ENCODE measurements at regions not wholly inside any gene's neighbourhood (a gene's known extent, or its start where the extent isn't known, plus 50 kb on each side); places are given as distances from the start of the nearest gene placed in this dataset.
"Not testable (repeated sequence)": the region's sequence is repeated elsewhere in the genome, so short reads cannot be mapped to it uniquely, and the experiment has no call there.

DNA sequence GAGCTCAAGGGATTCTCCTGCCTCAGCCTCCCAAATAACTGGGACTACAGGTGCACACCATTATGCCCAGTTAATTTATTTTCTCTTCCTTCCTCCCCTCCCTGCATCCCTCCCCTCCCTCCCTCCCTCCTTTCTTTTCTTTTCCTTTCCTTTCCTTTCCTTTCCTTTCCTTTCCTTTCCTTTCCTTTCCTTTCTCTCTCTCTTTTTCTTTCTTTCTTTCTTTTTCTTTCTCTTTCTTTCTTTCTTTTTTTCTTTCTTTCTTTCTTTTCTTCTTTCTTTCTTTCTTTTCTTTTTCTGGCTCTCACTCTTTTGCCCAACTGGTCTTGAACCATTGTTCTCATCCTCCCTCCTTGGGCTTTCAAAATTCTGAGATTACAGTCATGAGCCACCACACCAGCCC is 873.0 kb upstream of the KLHL1 start:
- DNase-seq = not testable (repeated sequence)

GRCh38 chr13:70969321-70969720 is 861.1 kb upstream of the KLHL1 start:
- DNase-seq = no peak

GRCh38 chr13:70967564-70967963 is 859.3 kb upstream of the KLHL1 start:
- DNase-seq = no peak

DNA sequence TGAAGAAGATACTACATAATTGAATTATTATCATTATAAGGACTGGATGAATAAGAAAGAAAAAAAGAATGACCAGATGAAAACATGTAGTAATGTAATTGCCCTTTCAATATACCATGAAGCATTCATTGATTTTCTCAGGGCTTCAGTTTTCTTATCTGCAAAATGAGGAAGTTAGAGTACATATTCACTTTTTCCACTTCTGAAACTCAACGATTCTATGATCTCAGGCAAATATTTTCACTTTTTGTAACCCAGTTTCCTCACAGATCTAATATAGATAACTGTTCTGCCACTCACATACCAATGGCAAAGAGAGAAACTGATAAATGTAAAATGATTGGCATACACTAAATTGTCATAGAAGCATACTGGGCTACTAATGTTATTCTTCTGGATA is 856.6 kb upstream of the KLHL1 start:
- peak in 1 of 3 donors; percentile 0 for DNase-seq

GRCh38 chr13:70964124-70964523 is 855.9 kb upstream of the KLHL1 start:
- DNase-seq = no peak

- DNase-seq = peak; percentile 40 to 47 (median 45)
Observed at GRCh38 chr13:70960841-70961443, 852.7 kb upstream of the KLHL1 start.

GRCh38 chr13:70959035-70959775 is 851.0 kb upstream of the KLHL1 start:
- no peak for DNase-seq

- DNase-seq = no peak
Observed at GRCh38 chr13:70955887-70956286, 847.6 kb upstream of the KLHL1 start.

DNA sequence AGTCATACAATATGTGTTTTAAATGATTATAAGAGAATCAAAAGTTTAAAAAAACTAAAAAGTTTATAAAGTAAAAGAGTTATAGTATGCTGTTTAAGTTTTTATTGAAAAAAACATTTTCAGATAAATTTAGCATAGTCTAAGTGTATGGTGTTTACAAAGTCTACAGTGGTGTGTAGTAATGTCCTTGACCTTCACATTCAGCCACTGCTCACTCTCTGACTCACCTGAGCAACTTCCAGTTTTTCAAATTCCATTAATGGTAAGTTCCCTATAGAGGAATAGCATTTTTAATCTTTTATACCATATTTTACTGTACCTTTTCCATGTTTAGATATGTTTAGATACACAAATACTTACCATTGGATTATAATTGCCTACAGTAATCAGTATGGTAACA is 842.4 kb upstream of the KLHL1 start:
- DNase-seq = no peak

- no peak for DNase-seq
Observed at GRCh38 chr13:70945506-70945905, 837.3 kb upstream of the KLHL1 start.

DNA sequence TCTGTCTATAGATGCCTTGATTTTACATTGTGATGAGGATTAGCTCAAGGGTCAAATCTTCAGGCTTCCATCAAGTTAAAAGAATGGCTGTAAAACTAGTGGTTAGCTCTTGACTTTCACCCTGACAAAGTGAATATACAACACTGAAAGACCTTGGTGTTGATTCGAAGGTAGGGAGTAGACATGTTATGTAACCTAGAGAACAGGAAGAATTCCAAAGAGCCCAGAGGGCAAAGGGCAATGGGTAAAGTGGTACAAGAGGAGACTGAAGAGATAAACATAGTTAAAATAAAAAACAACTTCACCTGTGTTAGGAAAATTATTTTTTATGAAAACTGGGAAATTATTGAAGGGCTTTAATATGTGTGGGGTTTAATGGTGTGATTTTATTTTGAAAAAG is 833.2 kb upstream of the KLHL1 start:
- no peak for DNase-seq

GRCh38 chr13:70938462-70938861 is 830.2 kb upstream of the KLHL1 start:
- DNase-seq = no peak

DNA sequence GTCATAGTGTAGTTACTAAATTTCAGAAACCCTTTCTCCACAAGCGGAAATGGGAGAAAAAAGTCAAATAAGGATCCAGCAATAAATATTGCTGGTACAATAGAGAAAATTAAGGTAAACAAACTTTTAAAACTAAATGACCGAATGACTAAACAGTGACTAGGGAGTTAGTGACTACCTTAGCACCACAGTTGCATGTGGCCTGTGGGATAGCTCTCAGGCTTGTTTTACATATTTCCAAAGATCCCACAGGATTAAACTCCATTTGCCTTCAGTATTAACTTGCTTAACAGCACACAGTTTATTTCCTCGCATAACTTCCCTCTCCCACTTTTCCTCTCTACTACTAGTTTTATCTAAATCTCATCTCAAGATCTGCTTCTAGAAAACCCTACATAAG is 824.3 kb upstream of the KLHL1 start:
- no peak for DNase-seq

DNA sequence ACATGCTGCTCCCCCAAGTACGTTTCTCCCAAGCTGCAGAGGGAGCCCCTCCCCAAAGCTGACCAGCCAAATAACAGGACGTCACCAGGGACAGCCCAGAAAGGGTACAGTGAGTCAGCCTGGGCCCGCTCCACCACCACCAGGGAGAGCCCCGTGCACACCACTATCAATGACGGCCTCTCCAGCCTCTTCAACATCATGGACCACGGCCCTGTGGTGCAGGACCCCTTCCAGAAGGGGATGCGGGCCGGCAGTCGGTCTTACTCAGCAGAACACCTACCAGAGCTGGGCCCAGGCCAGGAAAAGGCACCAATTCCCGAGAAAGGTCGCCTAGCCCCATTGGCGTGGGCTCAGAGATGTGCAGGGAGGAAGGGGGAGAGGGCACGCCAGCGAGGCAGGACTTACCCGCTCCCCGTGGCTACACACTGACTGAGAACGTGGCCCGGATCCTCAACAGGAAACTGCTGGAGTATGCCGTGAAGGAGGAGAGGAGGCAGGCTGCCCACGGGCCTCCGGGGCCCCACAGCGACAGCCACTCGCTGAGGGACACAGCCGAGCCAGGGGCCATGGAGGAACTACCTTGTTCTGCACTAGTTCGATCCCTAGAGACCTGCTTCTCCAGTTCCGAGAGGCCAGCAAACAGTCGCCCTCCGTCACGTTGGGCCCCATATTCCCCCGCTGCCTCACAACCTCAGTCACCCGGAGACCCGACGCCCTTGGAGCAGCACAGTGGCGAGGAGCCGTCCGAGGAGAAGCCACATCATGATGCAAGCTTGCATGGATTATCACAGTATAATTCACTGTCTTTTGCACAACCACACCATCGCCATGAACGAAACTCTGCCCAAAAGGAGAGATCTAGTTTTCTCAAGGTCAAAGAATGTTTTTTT is 815.9 kb upstream of the KLHL1 start:
- DNase-seq = no peak

DNA sequence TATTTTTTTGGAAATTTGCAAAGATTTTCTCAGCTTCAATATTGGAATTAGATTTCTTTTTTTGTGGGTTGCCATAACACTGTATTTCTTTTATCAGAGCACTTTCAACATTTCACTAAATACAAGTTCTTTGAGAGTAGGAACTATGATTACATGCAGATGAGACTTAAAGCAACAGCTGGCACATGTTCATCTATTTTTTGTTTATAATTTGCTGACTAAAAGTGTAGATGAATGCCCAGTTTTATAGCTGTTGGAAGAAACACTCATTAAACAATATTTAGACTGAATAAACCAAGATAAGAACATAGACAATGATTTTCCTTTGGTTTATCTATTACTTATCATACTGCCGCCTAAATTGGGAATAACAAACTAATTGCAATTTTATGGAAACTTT is 803.0 kb upstream of the KLHL1 start:
- DNase-seq = no peak

DNA sequence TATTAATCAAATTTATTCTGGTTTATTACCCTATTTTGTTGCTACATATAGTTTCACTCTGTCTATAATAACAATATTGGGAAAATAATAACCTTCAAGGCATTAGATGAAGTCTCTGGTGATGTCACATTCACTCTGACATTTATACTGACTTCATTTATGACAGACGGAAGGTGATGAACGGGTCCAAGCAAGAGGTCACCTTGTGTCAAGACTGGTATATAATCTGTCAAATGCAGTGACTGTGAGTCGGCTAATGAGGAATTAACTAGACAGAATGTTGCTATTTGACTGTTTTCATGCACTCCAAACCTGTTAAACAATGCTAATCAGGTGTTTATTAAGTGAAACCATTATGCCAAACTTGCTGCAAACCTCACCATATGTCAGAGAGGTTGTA is 800.5 kb upstream of the KLHL1 start:
- DNase-seq = no peak

GRCh38 chr13:70905035-70905434 is 796.8 kb upstream of the KLHL1 start:
- DNase-seq = no peak

DNA sequence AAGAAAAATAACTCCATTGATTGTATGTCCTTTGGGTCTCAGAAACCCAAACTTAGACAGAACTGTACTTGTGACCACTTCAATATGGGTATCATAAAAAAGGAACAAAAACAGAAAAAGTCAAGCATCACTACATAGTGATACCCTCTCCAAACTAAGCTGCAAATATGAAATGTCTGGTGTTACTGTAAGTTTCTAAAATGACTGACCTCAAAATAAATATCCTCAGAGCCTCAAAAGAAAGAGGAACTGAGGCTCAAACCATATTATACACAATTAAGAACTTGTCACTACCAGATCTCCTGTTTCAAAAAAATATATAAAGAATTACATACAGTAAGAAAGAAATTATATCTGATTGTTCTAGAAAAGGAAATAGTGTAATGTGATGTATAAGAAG is 787.9 kb upstream of the KLHL1 start:
- no peak for DNase-seq

DNA sequence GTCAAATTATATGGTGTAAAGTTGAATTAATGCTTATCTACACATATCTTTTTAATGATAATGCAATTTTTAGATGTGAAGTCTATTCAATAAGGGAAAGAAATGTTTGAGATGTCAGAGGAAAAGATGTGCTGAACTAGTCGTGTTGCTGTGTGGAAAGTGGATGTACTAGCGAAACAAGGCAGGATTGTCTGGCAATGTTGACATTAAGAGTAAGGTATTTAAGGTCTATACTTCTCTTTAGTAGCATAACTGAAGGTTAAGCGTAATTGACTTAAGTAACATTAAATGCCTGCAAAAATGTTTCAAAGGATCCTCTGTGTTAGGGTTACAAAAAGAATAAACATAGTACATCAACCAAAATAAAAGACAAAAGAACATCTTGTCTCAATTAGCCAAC is 787.3 kb upstream of the KLHL1 start:
- no peak for DNase-seq

- DNase-seq = no peak
Observed at GRCh38 chr13:70894258-70894657, 786.0 kb upstream of the KLHL1 start.

DNA sequence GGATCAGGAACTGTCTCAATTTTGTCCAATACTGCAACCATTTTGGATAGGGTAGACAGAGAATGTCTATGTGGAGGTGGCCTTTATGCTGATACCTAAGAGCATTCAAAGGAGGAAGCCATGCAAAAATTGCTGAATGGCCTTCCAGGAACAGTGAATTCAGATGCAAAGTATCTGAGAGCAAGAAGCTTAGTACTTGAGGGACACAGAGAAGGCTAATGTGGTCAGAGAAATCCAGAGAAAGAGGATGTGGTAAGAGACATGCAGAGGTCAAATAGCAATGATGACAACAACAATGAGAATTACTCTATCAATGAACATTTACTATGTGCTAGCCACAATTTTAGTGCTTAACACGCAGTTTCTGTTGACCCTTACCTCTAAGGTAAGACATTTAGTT is 785.6 kb upstream of the KLHL1 start:
- DNase-seq = no peak

DNA sequence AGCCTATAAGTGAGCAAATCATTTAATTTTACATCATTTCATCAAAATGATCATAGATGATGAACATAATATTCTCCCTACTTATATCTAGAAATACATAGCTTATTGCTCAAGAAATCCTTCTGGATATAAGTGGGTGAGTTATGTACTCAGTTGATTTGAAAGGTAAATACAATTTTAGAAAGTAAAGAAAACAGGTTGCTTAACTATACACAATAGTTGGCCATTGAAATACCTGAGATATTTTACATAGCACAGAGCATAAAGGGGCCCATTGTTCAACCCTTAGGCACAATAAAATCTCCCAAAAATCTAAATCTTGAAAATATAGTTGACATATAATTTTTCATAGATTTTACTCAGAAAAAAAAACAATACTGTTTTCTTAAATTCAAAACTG is 782.0 kb upstream of the KLHL1 start:
- no peak for DNase-seq

DNA sequence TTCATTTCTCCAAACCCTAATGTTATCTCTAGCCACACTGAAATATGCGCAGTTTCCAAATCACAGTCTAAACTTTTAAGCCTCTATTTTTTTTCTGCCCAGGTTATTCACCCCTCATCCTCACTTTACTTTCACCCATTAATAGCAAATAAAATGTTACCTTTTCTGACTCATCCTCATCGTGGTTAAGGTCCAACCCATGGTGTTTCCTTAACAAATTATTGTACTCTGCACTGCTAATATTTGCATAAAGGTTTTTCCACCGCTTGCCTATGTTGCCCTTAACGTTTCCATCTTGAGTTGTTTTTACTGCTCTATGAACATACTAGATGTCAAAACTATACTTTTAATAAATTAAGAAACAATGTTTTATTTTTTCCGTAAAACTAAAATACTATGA is 780.9 kb upstream of the KLHL1 start:
- no peak for DNase-seq

DNA sequence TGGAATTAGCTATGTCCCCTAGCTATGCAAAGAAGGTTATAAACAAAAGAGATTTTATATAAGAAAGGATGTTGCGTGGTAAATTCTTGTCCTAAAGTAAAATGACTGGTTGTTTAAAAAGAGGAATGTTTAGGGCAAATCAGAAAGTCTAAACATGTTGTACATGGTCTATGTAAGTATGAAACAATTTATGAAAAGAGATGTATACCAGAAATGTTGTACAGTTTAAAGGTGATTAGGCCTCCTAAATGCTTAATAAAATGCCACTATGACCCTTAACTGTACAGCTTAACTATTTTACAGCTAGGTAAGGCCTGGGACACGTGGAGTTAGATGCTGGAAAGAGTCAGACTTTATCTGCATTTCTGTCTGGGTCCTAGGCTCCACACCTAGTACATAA is 775.9 kb upstream of the KLHL1 start:
- no peak for DNase-seq

Measured in suppressor macrophage treated with lipopolysaccharide for 1 hour (primary cell).